HepG2 (cell line): ENCODE measurements at regions not wholly inside any gene's neighbourhood (a gene's known extent, or its start where the extent isn't known, plus 50 kb on each side); places are given as distances from the start of the nearest gene placed in this dataset.
"Not testable (repeated sequence)": the region's sequence is repeated elsewhere in the genome, so short reads cannot be mapped to it uniquely, and the experiment has no call there.

Source experiments
- ATAC-seq: fragments of 200-7000 bp; cut with Tn5 transposase; 3 replicates; pipeline ENCODE4 v1.9.1; 2020; ENCODE audit warnings: mild to moderate bottlenecking, moderate library complexity
- BruUV-seq: library from RNA; stranded (reverse); fragments of 400-500 nt; replicated peaks from 2 replicates; lab custom pipeline; 2021; lab: Mats Ljungman, UMichigan
- CTCF ChIA-PET: fragments of 300-600 bp; formaldehyde crosslinking; extraction: SDS; loops from one replicate; lab custom pipeline; 2021; ENCODE audit warnings: low total read pairs, inconsistent platforms, low intra/inter-chr PET ratio; lab: Yijun Ruan, JAX
- POLR2A ChIA-PET: fragments of 350-600 bp; sonication (Branson Sonifier 250); formaldehyde crosslinking; loops from one replicate; lab custom pipeline; 2020; ENCODE audit warnings: antibody characterized with exemption, inconsistent platforms; lab: Yijun Ruan, JAX
- DNase-seq: peaks from one replicate; pipeline ENCODE4 v3.0.0-alpha.2; 2015; ENCODE audit warnings: low spot score
- FAIRE-seq: peaks from 3 replicates; lab custom pipeline; 2011; peaks lifted over from hg19 to GRCh38; lab: Jason Lieb, UNC
- H2AFZ ChIP-seq: one replicate; pipeline ENCODE4 v1.6.1; 2011; ENCODE audit warnings: low read length, inconsistent platforms
- H3K27ac ChIP-seq: fragments of 300-600 bp; 3 replicates; pipeline ENCODE4 v1.8.0; 2011; ENCODE audit warnings: mixed run types, mild to moderate bottlenecking, mixed read lengths, low read length, inconsistent platforms; ENCODE audit not compliant: insufficient read depth; ENCODE audit errors: extremely low read length
- H3K27me3 ChIP-seq, 2 experiments: fragments of 200-600 bp in 1 of 2; 2 replicates in 1 of 2; 3 replicates in 1 of 2; pipeline versions ENCODE4 v1.6.0 to v1.8.0; 2011; ENCODE audit warnings: low read length in 2 of 2, mild to moderate bottlenecking in 2 of 2, moderate library complexity in 2 of 2, inconsistent platforms in 1 of 2; ENCODE audit not compliant: insufficient read depth in 2 of 2, control insufficient read depth in 1 of 2
- H3K36me3 ChIP-seq, 2 experiments: fragments of 200-600 bp in 1 of 2; replicated peaks in 1 of 2; 2 replicates in 1 of 2; 3 replicates in 1 of 2; pipeline versions ENCODE4 v1.5.1 to v1.8.0; 2011; ENCODE audit warnings: low read length in 2 of 2, inconsistent platforms in 1 of 2; ENCODE audit not compliant: insufficient read depth in 2 of 2, control insufficient read depth in 1 of 2
- H3K4me1 ChIP-seq: 2 replicates; pipeline ENCODE4 v1.5.1; 2012; ENCODE audit warnings: low read length, inconsistent platforms; ENCODE audit not compliant: insufficient read depth
- H3K4me2 ChIP-seq: 2 replicates; pipeline ENCODE4 v1.6.0; 2011; ENCODE audit warnings: low read depth, low read length, inconsistent platforms
- H3K4me3 ChIP-seq, 3 experiments: fragments of 200-600 bp in 1 of 3; sonication (generic), shearing (Covaris generic) in 1 of 3; replicated peaks in 1 of 3; 2 replicates each; pipeline ENCODE4 v1.5.1; 2011 to 2016; ENCODE audit warnings: low read length in 3 of 3, inconsistent platforms in 2 of 3, low read depth in 2 of 3, mild to moderate bottlenecking in 2 of 3, control low read depth in 1 of 3, mixed read lengths in 1 of 3; ENCODE audit not compliant: insufficient read depth in 1 of 3
- H3K79me2 ChIP-seq: one replicate; pipeline ENCODE4 v1.6.1; 2011; ENCODE audit warnings: low read length, inconsistent platforms; ENCODE audit not compliant: insufficient read depth
- H3K9ac ChIP-seq: 2 replicates; pipeline ENCODE4 v1.6.0; 2011; ENCODE audit warnings: mild to moderate bottlenecking, low read depth, low read length, inconsistent platforms; ENCODE audit not compliant: insufficient read depth
- H3K9me3 ChIP-seq: 2 replicates; pipeline ENCODE4 v1.5.1; 2012; ENCODE audit warnings: mild to moderate bottlenecking, low read length
- H4K20me1 ChIP-seq: 2 replicates; pipeline ENCODE4 v1.6.0; 2011; ENCODE audit warnings: inconsistent platforms, mild to moderate bottlenecking, low read length, moderate library complexity; ENCODE audit not compliant: insufficient read depth
- DMTF1 ChIP-seq: sonication (generic); formaldehyde crosslinking; IDR thresholded peaks from 2 replicates; pipeline ENCODE4 v1.4.0; 2020; ENCODE audit warnings: mild to moderate bottlenecking, missing genetic modification reagents
- KLF9 ChIP-seq: IDR thresholded peaks from 2 replicates; pipeline ENCODE4 v1.6.1; 2016; ENCODE audit warnings: low read depth
- SALL1 ChIP-seq: sonication (generic); formaldehyde crosslinking; IDR thresholded peaks from 2 replicates; pipeline ENCODE4 v1.8.0; 2022; ENCODE audit warnings: mild to moderate bottlenecking, missing genetic modification reagents
- SRF ChIP-seq: IDR thresholded peaks from 2 replicates; pipeline ENCODE4 v1.6.1; 2011; ENCODE audit warnings: mild to moderate bottlenecking, low read depth, low read length, moderate library complexity
- XBP1 ChIP-seq: sonication (generic); formaldehyde crosslinking; IDR thresholded peaks from 2 replicates; pipeline ENCODE4 v1.5.0; 2020; ENCODE audit warnings: missing genetic modification reagents
- ZNF672 ChIP-seq: sonication (generic); formaldehyde crosslinking; IDR thresholded peaks from 2 replicates; pipeline ENCODE4 v1.8.1; 2022; ENCODE audit warnings: missing genetic modification reagents
- ZNF839 ChIP-seq: sonication (generic); formaldehyde crosslinking; IDR thresholded peaks from 2 replicates; pipeline ENCODE4 v1.4.0; 2020; ENCODE audit warnings: missing genetic modification reagents, mild to moderate bottlenecking, borderline replicate concordance
- WGBS: methylation state at CpG from one replicate; pipeline ENCODE4 v1.1.6; 2017; ENCODE audit warnings: low lambda C conversion rate; 5-methylcytosine and 5-hydroxymethylcytosine counted together
- in situ Hi-C: cut with HindIII; loops from 2 replicates; pipeline ENCODE4 v1.10.0; 2017; ENCODE audit warnings: low pct_unique_long_range_greater_than_20kb; ENCODE audit not compliant: extremely low pct_ligation_motif_present
- intact Hi-C: fragments of 100-400 bp; cut with micrococcal nuclease; formaldehyde crosslinking; loops from one replicate; pipeline ENCODE4 v1.10.0; 2022; ENCODE audit not compliant: unreplicated experiment
- TF ChIP-seq, protein P1 (sequence below): sonication (generic); formaldehyde crosslinking; IDR thresholded peaks from 2 replicates; pipeline ENCODE4 v1.4.0; 2020; ENCODE audit warnings: missing genetic modification reagents
- TF ChIP-seq, protein P2 (sequence below): IDR thresholded peaks from 2 replicates; pipeline ENCODE4 v1.6.1; 2016

DNA sequence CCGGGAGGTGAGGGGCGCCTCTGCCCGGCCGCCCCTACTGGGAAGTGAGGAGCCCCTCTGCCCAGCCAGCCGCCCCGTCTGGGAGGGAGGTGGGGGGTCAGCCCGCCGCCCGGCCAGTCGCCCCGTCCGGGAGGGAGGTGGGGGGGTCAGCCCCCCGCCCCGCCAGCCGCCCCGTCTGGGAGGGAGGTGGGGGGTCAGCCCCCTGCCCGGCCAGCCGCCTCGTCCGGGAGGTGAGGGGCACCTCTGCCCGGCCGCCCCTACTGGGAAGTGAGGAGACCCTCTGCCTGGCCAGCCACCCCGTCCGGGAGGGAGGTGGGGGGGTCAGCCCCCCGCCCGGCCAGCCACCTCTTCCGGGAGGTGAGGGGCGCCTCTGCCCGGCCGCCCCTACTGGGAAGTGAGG is 528.3 kb downstream of the ZEB2 start:
- DNase-seq, CTCF ChIA-PET, H3K27ac ChIP-seq, in situ Hi-C loops, H3K36me3 ChIP-seq, FAIRE-seq, BruUV-seq, H3K9ac ChIP-seq, H4K20me1 ChIP-seq, H2AFZ ChIP-seq, H3K4me1 ChIP-seq, H3K4me3 ChIP-seq, H3K9me3 ChIP-seq, H3K79me2 ChIP-seq, intact Hi-C loops, POLR2A ChIA-PET, ATAC-seq, H3K27me3 ChIP-seq, H3K4me2 ChIP-seq: not testable (repeated sequence)
- WGBS = 100% methylated on average over 6 of the region's 30 CpGs

GRCh38 chr2:143988082-143988481 is 531.8 kb downstream of the ZEB2 start:
- Histone ChIP-seq H3K9ac (no peak overlapping the region), H3K27ac (no peak overlapping the region), H4K20me1 (no peaks in the 10 kb centered on the region), H3K9me3 (peaks cover 8% of the 10 kb centered on the region), H3K4me2 (no peak overlapping the region), H3K27me3 (no peaks in the 10 kb centered on the region), H3K79me2 (no peaks in the 10 kb centered on the region), H3K4me1 (no peaks in the 10 kb centered on the region), H3K36me3 (no peaks in the 10 kb centered on the region), H3K4me3 (no peak overlapping the region), H2AFZ (no peak overlapping the region)
- CTCF ChIA-PET = no interaction called here
- FAIRE-seq (no peak), DNase-seq (no peak), ATAC-seq (no peak)
- in situ Hi-C loops = no loop called here
- WGBS = 10% methylated on average over 1 of the region's 1 CpG
- no TSS peak for BruUV-seq
- POLR2A ChIA-PET = no interaction called here
- intact Hi-C loops = no loop called here
- TF ChIP-seq ZNF672 (CRISPR knock-in tag) (no peak), SALL1 (CRISPR knock-in tag) (no peak), DMTF1 (CRISPR knock-in tag) (no peak), KLF9 (CRISPR knock-in tag) (no peak), XBP1 (no peak), ZNF839 (CRISPR knock-in tag) (no peak), SRF (no peak)
- TF ChIP-seq, protein P1, sequence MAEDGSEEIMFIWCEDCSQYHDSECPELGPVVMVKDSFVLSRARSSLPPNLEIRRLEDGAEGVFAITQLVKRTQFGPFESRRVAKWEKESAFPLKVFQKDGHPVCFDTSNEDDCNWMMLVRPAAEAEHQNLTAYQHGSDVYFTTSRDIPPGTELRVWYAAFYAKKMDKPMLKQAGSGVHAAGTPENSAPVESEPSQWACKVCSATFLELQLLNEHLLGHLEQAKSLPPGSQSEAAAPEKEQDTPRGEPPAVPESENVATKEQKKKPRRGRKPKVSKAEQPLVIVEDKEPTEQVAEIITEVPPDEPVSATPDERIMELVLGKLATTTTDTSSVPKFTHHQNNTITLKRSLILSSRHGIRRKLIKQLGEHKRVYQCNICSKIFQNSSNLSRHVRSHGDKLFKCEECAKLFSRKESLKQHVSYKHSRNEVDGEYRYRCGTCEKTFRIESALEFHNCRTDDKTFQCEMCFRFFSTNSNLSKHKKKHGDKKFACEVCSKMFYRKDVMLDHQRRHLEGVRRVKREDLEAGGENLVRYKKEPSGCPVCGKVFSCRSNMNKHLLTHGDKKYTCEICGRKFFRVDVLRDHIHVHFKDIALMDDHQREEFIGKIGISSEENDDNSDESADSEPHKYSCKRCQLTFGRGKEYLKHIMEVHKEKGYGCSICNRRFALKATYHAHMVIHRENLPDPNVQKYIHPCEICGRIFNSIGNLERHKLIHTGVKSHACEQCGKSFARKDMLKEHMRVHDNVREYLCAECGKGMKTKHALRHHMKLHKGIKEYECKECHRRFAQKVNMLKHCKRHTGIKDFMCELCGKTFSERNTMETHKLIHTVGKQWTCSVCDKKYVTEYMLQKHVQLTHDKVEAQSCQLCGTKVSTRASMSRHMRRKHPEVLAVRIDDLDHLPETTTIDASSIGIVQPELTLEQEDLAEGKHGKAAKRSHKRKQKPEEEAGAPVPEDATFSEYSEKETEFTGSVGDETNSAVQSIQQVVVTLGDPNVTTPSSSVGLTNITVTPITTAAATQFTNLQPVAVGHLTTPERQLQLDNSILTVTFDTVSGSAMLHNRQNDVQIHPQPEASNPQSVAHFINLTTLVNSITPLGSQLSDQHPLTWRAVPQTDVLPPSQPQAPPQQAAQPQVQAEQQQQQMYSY = no peak
- TF ChIP-seq, protein P2, sequence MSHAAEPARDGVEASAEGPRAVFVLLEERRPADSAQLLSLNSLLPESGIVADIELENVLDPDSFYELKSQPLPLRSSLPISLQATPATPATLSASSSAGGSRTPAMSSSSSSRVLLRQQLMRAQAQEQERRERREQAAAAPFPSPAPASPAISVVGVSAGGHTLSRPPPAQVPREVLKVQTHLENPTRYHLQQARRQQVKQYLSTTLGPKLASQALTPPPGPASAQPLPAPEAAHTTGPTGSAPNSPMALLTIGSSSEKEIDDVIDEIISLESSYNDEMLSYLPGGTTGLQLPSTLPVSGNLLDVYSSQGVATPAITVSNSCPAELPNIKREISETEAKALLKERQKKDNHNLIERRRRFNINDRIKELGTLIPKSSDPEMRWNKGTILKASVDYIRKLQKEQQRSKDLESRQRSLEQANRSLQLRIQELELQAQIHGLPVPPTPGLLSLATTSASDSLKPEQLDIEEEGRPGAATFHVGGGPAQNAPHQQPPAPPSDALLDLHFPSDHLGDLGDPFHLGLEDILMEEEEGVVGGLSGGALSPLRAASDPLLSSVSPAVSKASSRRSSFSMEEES (CRISPR knock-in tag) = no peak
